ENCODE measurements at regions not wholly inside any gene's neighbourhood (a gene's known extent, or its start where the extent isn't known, plus 50 kb on each side); places are given as distances from the start of the nearest gene placed in this dataset.
A peak's percentile ranks its signal among the peaks of the same experiment; 100 is the strongest.

- TF ChIP-seq, protein P1, sequence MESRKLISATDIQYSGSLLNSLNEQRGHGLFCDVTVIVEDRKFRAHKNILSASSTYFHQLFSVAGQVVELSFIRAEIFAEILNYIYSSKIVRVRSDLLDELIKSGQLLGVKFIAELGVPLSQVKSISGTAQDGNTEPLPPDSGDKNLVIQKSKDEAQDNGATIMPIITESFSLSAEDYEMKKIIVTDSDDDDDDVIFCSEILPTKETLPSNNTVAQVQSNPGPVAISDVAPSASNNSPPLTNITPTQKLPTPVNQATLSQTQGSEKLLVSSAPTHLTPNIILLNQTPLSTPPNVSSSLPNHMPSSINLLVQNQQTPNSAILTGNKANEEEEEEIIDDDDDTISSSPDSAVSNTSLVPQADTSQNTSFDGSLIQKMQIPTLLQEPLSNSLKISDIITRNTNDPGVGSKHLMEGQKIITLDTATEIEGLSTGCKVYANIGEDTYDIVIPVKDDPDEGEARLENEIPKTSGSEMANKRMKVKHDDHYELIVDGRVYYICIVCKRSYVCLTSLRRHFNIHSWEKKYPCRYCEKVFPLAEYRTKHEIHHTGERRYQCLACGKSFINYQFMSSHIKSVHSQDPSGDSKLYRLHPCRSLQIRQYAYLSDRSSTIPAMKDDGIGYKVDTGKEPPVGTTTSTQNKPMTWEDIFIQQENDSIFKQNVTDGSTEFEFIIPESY (CRISPR knock-in tag; IDR thresholded peaks at IDR 0.05): no peak
- peak; percentile 89 for TF ChIP-seq BCL6 (CRISPR knock-in tag; IDR thresholded peaks at IDR 0.05)
- TF ChIP-seq ZNF674 (CRISPR knock-in tag; IDR thresholded peaks at IDR 0.05; ENCODE audit: low read depth): no peak
- no peak for TF ChIP-seq ZNF225 (CRISPR knock-in tag; IDR thresholded peaks at IDR 0.05)
- TF ChIP-seq CREB1 (IDR thresholded peaks at IDR 0.05): no peak
- TF ChIP-seq CREB1 (CRISPR knock-in tag; IDR thresholded peaks at IDR 0.05): peak; percentile 35; the same call in 1 of the 2 replicates
- peak; percentile 49; the same call in 1 of the 2 replicates for TF ChIP-seq ETV5 (CRISPR knock-in tag; IDR thresholded peaks at IDR 0.05; ENCODE audit: borderline replicate concordance)
- no peak for TF ChIP-seq ZNF484 (CRISPR knock-in tag; IDR thresholded peaks at IDR 0.05; ENCODE audit: borderline replicate concordance, low read depth)
- TF ChIP-seq ARHGAP35 (CRISPR knock-in tag; IDR thresholded peaks at IDR 0.05; ENCODE audit: borderline replicate concordance): no peak
- peak; percentile 83; the same call in 1 of the 2 replicates for TF ChIP-seq HNRNPL (IDR thresholded peaks at IDR 0.05; ENCODE audit: low read depth, low read length)
- TF ChIP-seq BCL3 (CRISPR knock-in tag; IDR thresholded peaks at IDR 0.05): 0 out of 2 replicates have a peak, but pooled peaks have one; percentile 18
- TF ChIP-seq ERF (CRISPR knock-in tag; IDR thresholded peaks at IDR 0.05): 0 out of 2 replicates have a peak, but pooled peaks have one; percentile 40
- no peak for TF ChIP-seq XRCC5 (optimal IDR thresholded peaks at IDR 0.05; ENCODE audit: low read length)
- no peak for TF ChIP-seq ZNF839 (CRISPR knock-in tag; IDR thresholded peaks at IDR 0.05; ENCODE audit: borderline replicate concordance)
- TF ChIP-seq SCMH1 (CRISPR knock-in tag; IDR thresholded peaks at IDR 0.05; ENCODE audit: borderline replicate concordance): no peak
- TF ChIP-seq ZNF136 (CRISPR knock-in tag; IDR thresholded peaks at IDR 0.05; ENCODE audit: low read depth): peak; percentile 75; the same call in 1 of the 2 replicates
- no peak for TF ChIP-seq ZBTB20 (CRISPR knock-in tag; IDR thresholded peaks at IDR 0.05; ENCODE audit: borderline replicate concordance, low read depth)
- TF ChIP-seq SMAD3 (CRISPR knock-in tag; IDR thresholded peaks at IDR 0.05): 0 out of 2 replicates have a peak, but pooled peaks have one; percentile 19
- TF ChIP-seq RBFOX2 (IDR thresholded peaks at IDR 0.05; ENCODE audit: low read depth, low read length): no peak
- TF ChIP-seq CENPT (CRISPR knock-in tag; IDR thresholded peaks at IDR 0.05; ENCODE audit: low read depth): no peak
- TF ChIP-seq, protein P2, sequence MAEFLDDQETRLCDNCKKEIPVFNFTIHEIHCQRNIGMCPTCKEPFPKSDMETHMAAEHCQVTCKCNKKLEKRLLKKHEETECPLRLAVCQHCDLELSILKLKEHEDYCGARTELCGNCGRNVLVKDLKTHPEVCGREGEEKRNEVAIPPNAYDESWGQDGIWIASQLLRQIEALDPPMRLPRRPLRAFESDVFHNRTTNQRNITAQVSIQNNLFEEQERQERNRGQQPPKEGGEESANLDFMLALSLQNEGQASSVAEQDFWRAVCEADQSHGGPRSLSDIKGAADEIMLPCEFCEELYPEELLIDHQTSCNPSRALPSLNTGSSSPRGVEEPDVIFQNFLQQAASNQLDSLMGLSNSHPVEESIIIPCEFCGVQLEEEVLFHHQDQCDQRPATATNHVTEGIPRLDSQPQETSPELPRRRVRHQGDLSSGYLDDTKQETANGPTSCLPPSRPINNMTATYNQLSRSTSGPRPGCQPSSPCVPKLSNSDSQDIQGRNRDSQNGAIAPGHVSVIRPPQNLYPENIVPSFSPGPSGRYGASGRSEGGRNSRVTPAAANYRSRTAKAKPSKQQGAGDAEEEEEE (CRISPR knock-in tag; IDR thresholded peaks at IDR 0.05; ENCODE audit: borderline replicate concordance): no peak
- no peak for TF ChIP-seq SRF (IDR thresholded peaks at IDR 0.05; ENCODE audit: low read depth, low read length)
- no peak for TF ChIP-seq MBD4 (IDR thresholded peaks at IDR 0.05; ENCODE audit: borderline replicate concordance, low read length)
- no peak for TF ChIP-seq GTF2F1 (IDR thresholded peaks at IDR 0.05; ENCODE audit: low read length)
- TF ChIP-seq ZFP62 (CRISPR knock-in tag; IDR thresholded peaks at IDR 0.05): no peak
Observed at GRCh38 chr1:229003233-229004031, 267.5 kb upstream of the RAB4A start (continued).

All from HepG2 (cell line).